ENCODE measurements at regions not wholly inside any gene's neighbourhood (a gene's known extent, or its start where the extent isn't known, plus 50 kb on each side); places are given as distances from the start of the nearest gene placed in this dataset.

DNA sequence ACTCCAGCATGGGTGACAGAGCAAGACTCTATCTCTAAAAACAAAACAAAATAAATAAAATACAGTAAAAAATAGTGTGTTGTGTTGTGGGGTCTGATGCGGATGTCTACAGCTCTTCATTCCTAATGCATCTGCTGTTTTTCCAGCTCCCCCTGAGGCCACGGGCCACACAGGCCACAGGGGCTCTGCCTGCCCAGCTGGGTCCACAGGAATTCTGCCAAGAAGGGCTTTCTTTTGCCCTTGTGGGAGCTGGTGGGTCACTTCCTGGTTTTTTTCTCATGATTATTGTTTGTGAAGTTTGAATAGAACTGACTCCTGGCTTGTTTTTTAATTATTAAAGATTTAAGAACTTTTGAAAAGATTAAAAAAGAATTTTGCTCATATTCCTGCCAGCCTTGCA is 67.4 kb upstream of the CLDN5 start:
- TF ChIP-seq, protein P1, sequence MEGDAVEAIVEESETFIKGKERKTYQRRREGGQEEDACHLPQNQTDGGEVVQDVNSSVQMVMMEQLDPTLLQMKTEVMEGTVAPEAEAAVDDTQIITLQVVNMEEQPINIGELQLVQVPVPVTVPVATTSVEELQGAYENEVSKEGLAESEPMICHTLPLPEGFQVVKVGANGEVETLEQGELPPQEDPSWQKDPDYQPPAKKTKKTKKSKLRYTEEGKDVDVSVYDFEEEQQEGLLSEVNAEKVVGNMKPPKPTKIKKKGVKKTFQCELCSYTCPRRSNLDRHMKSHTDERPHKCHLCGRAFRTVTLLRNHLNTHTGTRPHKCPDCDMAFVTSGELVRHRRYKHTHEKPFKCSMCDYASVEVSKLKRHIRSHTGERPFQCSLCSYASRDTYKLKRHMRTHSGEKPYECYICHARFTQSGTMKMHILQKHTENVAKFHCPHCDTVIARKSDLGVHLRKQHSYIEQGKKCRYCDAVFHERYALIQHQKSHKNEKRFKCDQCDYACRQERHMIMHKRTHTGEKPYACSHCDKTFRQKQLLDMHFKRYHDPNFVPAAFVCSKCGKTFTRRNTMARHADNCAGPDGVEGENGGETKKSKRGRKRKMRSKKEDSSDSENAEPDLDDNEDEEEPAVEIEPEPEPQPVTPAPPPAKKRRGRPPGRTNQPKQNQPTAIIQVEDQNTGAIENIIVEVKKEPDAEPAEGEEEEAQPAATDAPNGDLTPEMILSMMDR (IDR thresholded peaks at IDR 0.05; ENCODE audit: borderline replicate concordance) = no peak
- intact Hi-C loops (cut with micrococcal nuclease) = no loop called here
- H3K27ac ChIP-seq (replicated peaks) = no peak overlapping the region

DNA sequence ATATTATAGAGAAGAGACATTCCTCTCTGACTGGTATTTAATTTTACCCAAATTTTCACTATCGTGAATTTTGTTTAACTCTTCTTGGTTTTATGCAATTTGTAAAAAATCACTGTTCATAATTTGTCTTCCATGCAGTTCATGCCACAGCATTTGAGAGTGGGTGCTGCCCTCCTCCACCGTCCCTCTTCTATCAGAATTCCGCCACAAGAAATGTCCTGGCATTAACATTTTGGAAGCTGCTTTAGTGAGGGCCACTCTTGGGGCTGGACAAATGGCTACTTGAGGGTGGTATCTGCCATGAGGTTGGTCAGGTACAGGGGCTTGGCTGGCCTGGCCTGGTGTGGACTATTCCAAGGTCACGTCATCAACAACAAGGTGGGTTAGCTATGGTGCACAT is 68.3 kb upstream of the CLDN5 start:
- intact Hi-C loops (cut with micrococcal nuclease) = no loop called here
- H3K4me3 ChIP-seq = no peak overlapping the region
- H3K27ac ChIP-seq (replicated peaks) = no peak overlapping the region
- H3K9me3 ChIP-seq (replicated peaks) = no peaks in the 10 kb centered on the region
- peaks cover 6% of the 10 kb centered on the region for H3K4me1 ChIP-seq
- TF ChIP-seq, protein P1 (IDR thresholded peaks at IDR 0.05; ENCODE audit: borderline replicate concordance) = no peak
- no peak for DNase-seq
- peaks cover 17% of the 10 kb centered on the region for H3K27me3 ChIP-seq (ENCODE audit: low read depth)
- H3K36me3 ChIP-seq = no peaks in the 10 kb centered on the region

More for the DNA sequence above, 67.4 kb upstream of the CLDN5 start:
- no peaks in the 10 kb centered on the region for H3K36me3 ChIP-seq
- H3K9me3 ChIP-seq (replicated peaks) = no peaks in the 10 kb centered on the region
- H3K27me3 ChIP-seq (ENCODE audit: low read depth) = peaks cover 24% of the 10 kb centered on the region
- DNase-seq = no peak
- H3K4me3 ChIP-seq = no peak overlapping the region
- peaks cover 4% of the 10 kb centered on the region for H3K4me1 ChIP-seq

DNA sequence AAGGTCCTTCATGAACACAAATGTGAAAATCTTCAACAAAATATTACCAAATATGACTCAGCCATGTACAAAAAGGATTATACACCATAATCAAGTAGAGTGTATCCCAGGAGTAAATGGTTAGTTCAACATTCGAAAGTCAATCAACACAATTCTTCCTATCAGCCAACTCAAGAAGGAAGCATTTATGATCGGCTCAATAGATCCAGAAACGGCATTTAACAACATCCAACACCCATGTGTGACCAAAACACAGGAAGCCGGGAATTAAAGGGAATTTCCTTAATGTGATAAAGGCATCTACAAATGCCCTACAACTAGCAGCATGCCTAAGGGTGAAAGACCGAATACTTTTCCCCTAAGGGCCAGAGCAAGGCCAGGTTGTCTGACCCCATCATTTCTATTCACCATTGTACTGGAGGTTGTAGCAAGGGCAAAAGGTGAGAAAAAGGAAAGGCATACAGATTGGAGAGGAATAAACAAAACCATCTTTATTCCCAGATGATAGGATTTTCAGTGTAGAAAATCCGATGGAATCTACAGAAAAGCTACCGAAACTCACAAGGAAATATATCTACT is 69.9 kb upstream of the CLDN5 start:
- Histone ChIP-seq H3K36me3 (no peaks in the 10 kb centered on the region), H3K27ac (replicated peaks) (no peak overlapping the region), H3K4me3 (no peak overlapping the region), H3K27me3 (ENCODE audit: low read depth) (peaks cover 13% of the 10 kb centered on the region), H3K9me3 (replicated peaks) (no peaks in the 10 kb centered on the region), H3K4me1 (peaks cover 18% of the 10 kb centered on the region)
- TF ChIP-seq, protein P1 (IDR thresholded peaks at IDR 0.05; ENCODE audit: borderline replicate concordance) = no peak
- no peak for DNase-seq
- intact Hi-C loops (cut with micrococcal nuclease) = no loop called here

DNA sequence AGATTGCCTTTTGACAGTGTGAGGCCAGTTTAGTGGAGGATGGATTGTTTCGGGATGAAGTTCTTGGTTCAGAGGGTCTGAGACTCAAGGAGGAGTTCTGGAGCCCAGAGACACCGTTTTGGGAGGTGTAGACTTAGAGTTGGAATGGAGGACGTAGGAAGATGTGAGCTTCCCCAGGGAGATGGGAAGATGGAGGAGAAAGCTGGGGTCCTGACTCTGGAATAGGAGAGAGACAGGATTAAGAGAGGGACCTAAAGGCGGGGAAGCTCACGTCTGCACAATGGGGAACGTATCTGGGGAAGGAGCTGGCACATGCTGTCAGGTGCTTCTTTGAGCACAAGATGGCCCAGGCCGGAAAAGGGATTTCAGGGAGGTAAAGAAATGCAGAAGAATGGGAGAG is 71.3 kb upstream of the CLDN5 start:
- no peak overlapping the region for H3K4me3 ChIP-seq
- peaks cover 11% of the 10 kb centered on the region for H3K27me3 ChIP-seq (ENCODE audit: low read depth)
- H3K4me1 ChIP-seq = peaks cover 18% of the 10 kb centered on the region
- DNase-seq = no peak
- H3K36me3 ChIP-seq = no peaks in the 10 kb centered on the region
- intact Hi-C loops (cut with micrococcal nuclease) = no loop called here
- TF ChIP-seq, protein P1 (IDR thresholded peaks at IDR 0.05; ENCODE audit: borderline replicate concordance) = no peak
- H3K27ac ChIP-seq (replicated peaks) = no peak overlapping the region
- H3K9me3 ChIP-seq (replicated peaks) = no peaks in the 10 kb centered on the region

DNA sequence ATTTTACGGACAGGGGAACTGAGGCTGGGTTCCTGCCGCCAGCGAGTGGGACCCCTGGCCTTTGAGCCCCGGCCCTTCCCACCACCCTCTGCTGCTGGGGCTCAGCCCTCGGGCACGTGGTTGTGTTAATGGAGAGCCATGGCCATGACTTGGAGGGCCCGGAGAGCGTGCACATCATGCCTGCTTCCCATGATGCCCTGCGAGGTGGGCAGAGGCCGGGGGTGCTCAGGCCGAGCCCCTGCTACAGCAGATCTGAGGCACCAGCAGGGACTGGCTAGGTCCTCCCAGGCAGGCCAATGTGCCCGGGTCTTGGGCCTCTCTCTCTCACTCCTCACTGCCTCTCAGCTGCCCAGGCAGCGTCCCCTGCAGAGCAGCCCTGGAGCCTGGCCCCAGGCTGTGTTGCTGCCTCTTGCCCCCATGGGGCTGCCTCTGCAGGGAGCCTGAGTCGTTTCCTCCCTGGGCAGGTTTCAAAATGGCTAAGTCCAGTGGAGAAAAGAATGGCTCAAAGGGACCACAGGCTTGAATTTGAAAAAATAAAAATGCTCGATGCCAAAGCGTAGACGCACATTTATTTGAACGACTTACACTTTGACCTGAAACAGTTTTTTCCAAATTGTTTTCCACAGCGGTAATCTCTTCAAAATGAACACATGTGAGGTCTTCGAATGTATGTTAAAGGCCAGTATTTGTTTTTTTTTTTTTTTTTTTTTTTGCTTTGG is 72.6 kb upstream of the CLDN5 start:
- DNase-seq = no peak
- H3K4me3 ChIP-seq = no peak overlapping the region
- H3K27ac ChIP-seq (replicated peaks) = no peak overlapping the region

More for the DNA sequence above, 72.6 kb upstream of the CLDN5 start:
- Histone ChIP-seq H3K27me3 (ENCODE audit: low read depth) (peaks cover 7% of the 10 kb centered on the region), H3K36me3 (no peaks in the 10 kb centered on the region), H3K9me3 (replicated peaks) (no peaks in the 10 kb centered on the region), H3K4me1 (peaks cover 18% of the 10 kb centered on the region)
- TF ChIP-seq, protein P1 (IDR thresholded peaks at IDR 0.05; ENCODE audit: borderline replicate concordance) = no peak
- intact Hi-C loops (cut with micrococcal nuclease) = no loop called here
